ENCODE measurements at regions not wholly inside any gene's neighbourhood (a gene's known extent, or its start where the extent isn't known, plus 50 kb on each side); places are given as distances from the start of the nearest gene placed in this dataset.
"Not testable (repeated sequence)": the region's sequence is repeated elsewhere in the genome, so short reads cannot be mapped to it uniquely, and the experiment has no call there.

- no peaks in the 10 kb centered on the region for H3K4me1 Mint-ChIP-seq
- H3K27ac Mint-ChIP-seq = no peak overlapping the region
- H3K9me3 Mint-ChIP-seq = peaks cover 7% of the 10 kb centered on the region
- H3K27me3 Mint-ChIP-seq = no peaks in the 10 kb centered on the region
- ATAC-seq (ENCODE audit: low read depth) = no peak
- no peaks in the 10 kb centered on the region for H3K36me3 Mint-ChIP-seq (ENCODE audit: low read depth)
- intact Hi-C loops (cut with micrococcal nuclease) = no loop called here
- no peak for TF ChIP-seq CTCF (IDR thresholded peaks at IDR 0.05)
- ChIA-PET CTCF (no interaction called here), POLR2A (no interaction called here)
- DNase-seq = no peak
- H3K4me3 Mint-ChIP-seq = no peak overlapping the region
These were observed 1247.6 kb downstream of the CDH8 start for GRCh38 chr16:60788631-60789030.

DNA sequence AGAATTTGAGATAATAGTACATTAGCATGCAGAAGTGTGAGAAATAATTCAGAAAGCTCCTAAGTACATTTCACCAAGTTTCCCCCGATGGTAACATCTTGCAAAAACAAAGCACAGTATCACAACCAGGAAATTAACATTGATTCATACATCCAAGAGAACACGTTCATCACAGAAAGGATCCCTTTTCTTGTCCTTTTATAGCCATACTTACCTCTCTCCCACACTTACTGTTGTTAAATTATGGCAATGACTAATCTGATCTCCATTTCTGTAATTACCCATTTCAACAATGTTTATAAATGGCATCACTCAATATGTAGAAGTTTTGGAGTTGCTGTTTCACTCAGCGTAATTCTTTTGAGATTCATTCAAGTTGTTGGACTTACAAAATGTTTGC lies 1260.0 kb downstream of the CDH8 start:
- intact Hi-C loops (cut with micrococcal nuclease) = no loop called here
- H3K9me3 Mint-ChIP-seq = peaks cover 11% of the 10 kb centered on the region
- CTCF ChIA-PET = no interaction called here

DNA sequence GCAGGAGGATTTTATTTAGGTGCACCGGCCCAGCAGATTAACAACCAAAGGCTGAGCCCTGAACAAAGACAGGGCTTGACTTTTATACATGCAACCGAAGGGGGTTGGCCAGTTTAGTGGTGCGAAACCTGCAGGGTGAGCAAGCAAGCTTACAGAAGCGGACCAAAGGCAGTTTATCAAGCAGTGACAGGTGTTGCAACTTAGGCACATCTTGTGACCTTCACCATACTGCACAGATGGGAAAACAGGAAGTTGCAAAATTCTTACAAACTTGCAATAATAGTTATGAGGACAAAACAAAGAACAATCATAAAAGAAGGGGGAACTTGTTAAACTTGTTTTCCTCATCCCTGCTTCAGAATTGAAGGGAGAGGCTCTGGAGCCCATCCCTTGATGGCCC lies 1265.1 kb downstream of the CDH8 start:
- Mint-ChIP-seq H3K9me3 (peaks cover 4% of the 10 kb centered on the region), H3K4me1 (no peaks in the 10 kb centered on the region), H3K27ac (no peak overlapping the region), H3K4me3 (no peak overlapping the region), H3K27me3 (no peaks in the 10 kb centered on the region), H3K36me3 (ENCODE audit: low read depth) (no peaks in the 10 kb centered on the region)
- no peak for TF ChIP-seq CTCF (IDR thresholded peaks at IDR 0.05)
- ChIA-PET CTCF (no interaction called here), POLR2A (no interaction called here)
- no peak for ATAC-seq (ENCODE audit: low read depth)
- DNase-seq = no peak
- intact Hi-C loops (cut with micrococcal nuclease) = no loop called here

More for the DNA sequence above, 1260.0 kb downstream of the CDH8 start:
- no peaks in the 10 kb centered on the region for H3K4me1 Mint-ChIP-seq
- H3K27ac Mint-ChIP-seq = no peak overlapping the region
- no peaks in the 10 kb centered on the region for H3K36me3 Mint-ChIP-seq (ENCODE audit: low read depth)
- ATAC-seq (ENCODE audit: low read depth) = no peak
- H3K4me3 Mint-ChIP-seq = no peak overlapping the region
- no peak for TF ChIP-seq CTCF (IDR thresholded peaks at IDR 0.05)
- POLR2A ChIA-PET = no interaction called here
- no peak for DNase-seq
- no peaks in the 10 kb centered on the region for H3K27me3 Mint-ChIP-seq

DNA sequence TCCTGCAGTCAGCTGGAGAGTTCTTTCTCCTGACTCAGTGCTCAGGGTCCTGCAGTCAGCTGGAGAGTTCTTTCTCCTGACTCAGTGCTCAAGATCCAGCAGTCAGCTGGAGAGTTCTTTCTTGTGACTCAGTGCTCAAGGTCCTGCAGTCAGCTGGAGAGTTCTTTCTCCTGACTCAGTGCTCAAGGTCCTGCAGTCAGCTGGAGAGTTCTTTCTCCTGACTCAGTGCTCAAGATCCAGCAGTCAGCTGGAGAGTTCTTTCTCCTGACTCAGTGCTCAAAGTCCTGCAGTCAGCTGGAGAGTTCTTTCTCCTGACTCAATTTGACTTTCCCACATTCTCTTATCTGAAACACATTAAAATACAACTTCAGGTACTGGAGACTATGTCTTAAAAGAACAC lies 1265.9 kb downstream of the CDH8 start:
- H3K27me3 Mint-ChIP-seq; H3K27ac Mint-ChIP-seq; H3K4me1 Mint-ChIP-seq; H3K9me3 Mint-ChIP-seq; H3K4me3 Mint-ChIP-seq; CTCF ChIA-PET; H3K36me3 Mint-ChIP-seq (ENCODE audit: low read depth); ATAC-seq (ENCODE audit: low read depth); DNase-seq; intact Hi-C loops (cut with micrococcal nuclease); POLR2A ChIA-PET: not testable (repeated sequence)

GRCh38 chr16:60763869-60764268 lies 1272.4 kb downstream of the CDH8 start:
- peaks cover 3% of the 10 kb centered on the region for H3K9me3 Mint-ChIP-seq
- H3K36me3 Mint-ChIP-seq (ENCODE audit: low read depth) = no peaks in the 10 kb centered on the region
- no peaks in the 10 kb centered on the region for H3K27me3 Mint-ChIP-seq
- TF ChIP-seq CTCF (IDR thresholded peaks at IDR 0.05) = no peak
- no peak for DNase-seq
- H3K4me3 Mint-ChIP-seq = no peak overlapping the region
- H3K4me1 Mint-ChIP-seq = no peaks in the 10 kb centered on the region
- POLR2A ChIA-PET = no interaction called here
- intact Hi-C loops (cut with micrococcal nuclease) = no loop called here
- H3K27ac Mint-ChIP-seq = no peak overlapping the region
- CTCF ChIA-PET = no interaction called here
- no peak for ATAC-seq (ENCODE audit: low read depth)

GRCh38 chr16:60755907-60756306 lies 1280.3 kb downstream of the CDH8 start:
- DNase-seq (no peak), ATAC-seq (ENCODE audit: low read depth) (no peak)
- intact Hi-C loops (cut with micrococcal nuclease) = no loop called here
- no peaks in the 10 kb centered on the region for H3K4me1 Mint-ChIP-seq
- TF ChIP-seq CTCF (IDR thresholded peaks at IDR 0.05) = no peak
- H3K4me3 Mint-ChIP-seq = no peak overlapping the region
- no peaks in the 10 kb centered on the region for H3K36me3 Mint-ChIP-seq (ENCODE audit: low read depth)
- ChIA-PET CTCF (no interaction called here), POLR2A (no interaction called here)
- no peaks in the 10 kb centered on the region for H3K9me3 Mint-ChIP-seq
- H3K27ac Mint-ChIP-seq = no peak overlapping the region
- no peaks in the 10 kb centered on the region for H3K27me3 Mint-ChIP-seq
